ENCODE measurements at regions not wholly inside any gene's neighbourhood (a gene's known extent, or its start where the extent isn't known, plus 50 kb on each side); places are given as distances from the start of the nearest gene placed in this dataset.

- Mint-ChIP-seq H3K27me3 (ENCODE audit: low read depth) (peaks cover 30% of the 10 kb centered on the region), H3K4me1 (peaks cover 16% of the 10 kb centered on the region)
Measured at GRCh38 chr15:69883306-69883705, 214.4 kb downstream of the TLE3 start.

More at GRCh38 chr15:69883306-69883705, 214.4 kb downstream of the TLE3 start:
- peaks cover 7% of the 10 kb centered on the region for H3K36me3 Mint-ChIP-seq
- POLR2A ChIA-PET: interaction anchor here (0.5 kb wide), 1 partner anchor 13 kb away, joined by 4 read pairs; no protein-coding TSS in a partner anchor
- no peak overlapping the region for H3K4me3 Mint-ChIP-seq
- DNase-seq (ENCODE audit: low spot score) (no peak), ATAC-seq (no peak)
- CTCF ChIA-PET: no interaction called here
- no peak overlapping the region for H3K27ac Mint-ChIP-seq
- peaks cover 13% of the 10 kb centered on the region for H3K9me3 Mint-ChIP-seq
- TF ChIP-seq RELA (CRISPR knock-in tag; IDR thresholded peaks at IDR 0.05; ENCODE audit: borderline replicate concordance) (no peak), KAT7 (CRISPR knock-in tag; IDR thresholded peaks at IDR 0.05; ENCODE audit: borderline replicate concordance) (no peak), ZNF281 (CRISPR knock-in tag; IDR thresholded peaks at IDR 0.05) (no peak), TEAD4 (CRISPR knock-in tag; IDR thresholded peaks at IDR 0.05) (no peak), GABPB1 (CRISPR knock-in tag; IDR thresholded peaks at IDR 0.05) (no peak), FOXP1 (CRISPR knock-in tag; IDR thresholded peaks at IDR 0.05; ENCODE audit: borderline replicate concordance) (no peak), SOX15 (CRISPR knock-in tag; IDR thresholded peaks at IDR 0.05) (no peak), HMGXB4 (CRISPR knock-in tag; IDR thresholded peaks at IDR 0.05) (no peak), ZNF512 (CRISPR knock-in tag; IDR thresholded peaks at IDR 0.05; ENCODE audit: borderline replicate concordance) (no peak), E2F1 (CRISPR knock-in tag; IDR thresholded peaks at IDR 0.05) (no peak), ETV6 (CRISPR knock-in tag; IDR thresholded peaks at IDR 0.05) (no peak), PREB (CRISPR knock-in tag; IDR thresholded peaks at IDR 0.05; ENCODE audit: borderline replicate concordance) (no peak), TCF7 (CRISPR knock-in tag; IDR thresholded peaks at IDR 0.05; ENCODE audit: low read depth) (no peak), SP1 (CRISPR knock-in tag; conservative IDR thresholded peaks at IDR 0.05) (no peak), ATF2 (CRISPR knock-in tag; IDR thresholded peaks at IDR 0.05; ENCODE audit: borderline replicate concordance, low read depth) (no peak), ZMAT4 (CRISPR knock-in tag; IDR thresholded peaks at IDR 0.05) (no peak)

Data from WTC11 (cell line).